Thyroid gland (tissue), 4 donors: ENCODE measurements at regions not wholly inside any gene's neighbourhood (a gene's known extent, or its start where the extent isn't known, plus 50 kb on each side); places are given as distances from the start of the nearest gene placed in this dataset.

Experiments used
- DNase-seq, 2 donors: peaks; one replicate each; pipeline ENCODE4 v3.0.0-alpha.2; 2019
- H3K27ac ChIP-seq, 3 donors: fragments of 200-600 bp; sonication (generic); 1 replicate in 2 of 3; 2 replicates in 1 of 3; pipeline ENCODE4 v1.5.1; 2016 to 2019; ENCODE audit warnings: mild to moderate bottlenecking in 1 of 3, moderate library complexity in 1 of 3
- H3K27me3 ChIP-seq: fragments of 200-600 bp; sonication (generic); one replicate; pipeline ENCODE4 v1.5.1; 2019
- H3K36me3 ChIP-seq, 2 donors: fragments of 200-600 bp; sonication (generic); one replicate each; pipeline ENCODE4 v1.5.1; 2016 to 2019
- H3K4me1 ChIP-seq, 2 donors: fragments of 200-600 bp; sonication (generic); one replicate each; pipeline ENCODE4 v1.5.1; 2017 to 2019
- H3K4me3 ChIP-seq, 3 donors: fragments of 200-600 bp; sonication (generic); replicated peaks in 1 of 3; 1 replicate in 2 of 3; 2 replicates in 1 of 3; pipeline ENCODE4 v1.5.1; 2016; ENCODE audit warnings: mild to moderate bottlenecking in 1 of 3
- H3K9me3 ChIP-seq: fragments of 200-600 bp; sonication (generic); one replicate; pipeline ENCODE4 v1.5.1; 2017
- POLR2A ChIP-seq, 2 donors: fragments of 450-650 bp; IDR thresholded peaks; one replicate each; pipeline ENCODE4 v1.6.1; 2017; ENCODE audit warnings: antibody characterized with exemption in 2 of 2, mild to moderate bottlenecking in 2 of 2, moderate library complexity in 1 of 2
- WGBS, 2 donors: methylation state at CpG; one replicate each; pipeline ENCODE4 v1.1.5; 2017; 5-methylcytosine and 5-hydroxymethylcytosine counted together
- intact Hi-C: fragments of 100-400 bp; cut with DNase I; formaldehyde crosslinking; loops from one replicate; pipeline ENCODE4 v1.15.1; 2023
- TF ChIP-seq, protein P1 (sequence below), 6 experiments: fragments of 200-600 bp in 3 of 6; fragments of 450-650 bp in 3 of 6; sonication (generic) in 3 of 6; IDR thresholded peaks; one replicate each; pipeline ENCODE4 v1.5.1; 2016 to 2019; ENCODE audit warnings: antibody characterized with exemption in 6 of 6, mild to moderate bottlenecking in 2 of 6, inconsistent platforms in 1 of 6, moderate library complexity in 1 of 6

DNA sequence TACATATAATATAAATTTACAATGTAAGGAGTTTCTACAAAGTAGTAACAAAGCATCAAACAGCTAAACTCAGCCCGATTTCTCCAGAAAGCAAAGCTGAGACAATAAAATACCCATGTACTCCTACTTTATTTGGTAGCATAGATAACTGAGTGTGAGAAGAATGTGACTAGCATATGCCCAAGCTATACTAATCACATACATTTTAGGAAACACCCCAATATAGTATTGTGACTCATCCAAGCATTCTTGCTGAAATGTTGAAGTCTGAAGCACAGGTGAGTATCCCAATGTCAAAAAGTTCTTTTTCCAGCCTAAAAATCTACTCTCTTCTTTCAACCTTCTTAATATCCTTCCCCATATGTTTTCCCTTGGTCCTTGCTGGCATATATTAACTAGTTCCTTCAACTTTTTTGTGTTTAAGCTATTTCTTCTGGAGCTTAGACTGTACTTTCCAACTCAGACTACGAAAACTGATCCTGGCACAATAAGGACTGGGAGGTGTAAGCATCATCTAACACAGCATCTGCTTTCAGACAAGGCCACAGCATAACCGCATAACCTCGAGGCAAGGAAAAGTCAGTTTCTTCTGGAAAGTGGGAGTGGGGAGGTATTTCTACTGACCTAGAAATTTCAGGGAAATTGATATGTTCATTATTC lies 163.0 kb upstream of the RNPC3 start:
- intact Hi-C loops = no loop called here
- TF ChIP-seq, protein P1, sequence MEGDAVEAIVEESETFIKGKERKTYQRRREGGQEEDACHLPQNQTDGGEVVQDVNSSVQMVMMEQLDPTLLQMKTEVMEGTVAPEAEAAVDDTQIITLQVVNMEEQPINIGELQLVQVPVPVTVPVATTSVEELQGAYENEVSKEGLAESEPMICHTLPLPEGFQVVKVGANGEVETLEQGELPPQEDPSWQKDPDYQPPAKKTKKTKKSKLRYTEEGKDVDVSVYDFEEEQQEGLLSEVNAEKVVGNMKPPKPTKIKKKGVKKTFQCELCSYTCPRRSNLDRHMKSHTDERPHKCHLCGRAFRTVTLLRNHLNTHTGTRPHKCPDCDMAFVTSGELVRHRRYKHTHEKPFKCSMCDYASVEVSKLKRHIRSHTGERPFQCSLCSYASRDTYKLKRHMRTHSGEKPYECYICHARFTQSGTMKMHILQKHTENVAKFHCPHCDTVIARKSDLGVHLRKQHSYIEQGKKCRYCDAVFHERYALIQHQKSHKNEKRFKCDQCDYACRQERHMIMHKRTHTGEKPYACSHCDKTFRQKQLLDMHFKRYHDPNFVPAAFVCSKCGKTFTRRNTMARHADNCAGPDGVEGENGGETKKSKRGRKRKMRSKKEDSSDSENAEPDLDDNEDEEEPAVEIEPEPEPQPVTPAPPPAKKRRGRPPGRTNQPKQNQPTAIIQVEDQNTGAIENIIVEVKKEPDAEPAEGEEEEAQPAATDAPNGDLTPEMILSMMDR (IDR thresholded peaks at IDR 0.05) = no peak
- no peak overlapping the region for H3K27ac ChIP-seq
- WGBS, 2 donors = 87 to 92% methylated on average over 4 of the region's 4 CpGs
- no peaks in the 10 kb centered on the region for H3K9me3 ChIP-seq
- H3K4me3 ChIP-seq = no peak overlapping the region
- DNase-seq = no peak
- H3K4me1 ChIP-seq = no peaks in the 10 kb centered on the region
- H3K36me3 ChIP-seq = no peaks in the 10 kb centered on the region
- H3K27me3 ChIP-seq = no peaks in the 10 kb centered on the region

DNA sequence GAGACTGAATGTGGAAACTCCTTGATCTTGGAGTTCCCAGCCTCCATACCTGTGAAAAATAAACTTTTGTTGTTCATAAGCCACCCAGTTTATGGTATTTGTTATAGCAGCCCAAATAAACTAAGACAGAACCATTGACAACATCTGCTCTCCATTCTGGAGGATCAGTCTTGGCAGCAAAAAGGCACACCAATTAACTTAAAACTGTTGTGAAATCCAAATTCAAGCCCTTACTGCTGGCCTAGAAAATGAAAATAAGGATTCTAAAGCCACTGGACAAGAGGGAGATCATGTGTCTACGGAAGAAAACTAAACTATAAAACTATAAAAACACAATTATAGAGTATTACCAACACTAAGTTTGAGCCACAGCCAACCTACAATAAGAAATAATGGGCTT lies 172.1 kb upstream of the RNPC3 start:
- Histone ChIP-seq H3K27ac (no peak overlapping the region), H3K9me3 (no peaks in the 10 kb centered on the region), H3K4me3 (no peak overlapping the region), H3K4me1 (no peaks in the 10 kb centered on the region), H3K27me3 (no peaks in the 10 kb centered on the region), H3K36me3 (no peaks in the 10 kb centered on the region)
- TF ChIP-seq POLR2A (IDR thresholded peaks at IDR 0.05) = no peak
- TF ChIP-seq, protein P1 (IDR thresholded peaks at IDR 0.05) = no peak
- no peak for DNase-seq
- intact Hi-C loops = no loop called here
- WGBS, 2 donors = 74 to 79% methylated on average over 1 of the region's 1 CpG

DNA sequence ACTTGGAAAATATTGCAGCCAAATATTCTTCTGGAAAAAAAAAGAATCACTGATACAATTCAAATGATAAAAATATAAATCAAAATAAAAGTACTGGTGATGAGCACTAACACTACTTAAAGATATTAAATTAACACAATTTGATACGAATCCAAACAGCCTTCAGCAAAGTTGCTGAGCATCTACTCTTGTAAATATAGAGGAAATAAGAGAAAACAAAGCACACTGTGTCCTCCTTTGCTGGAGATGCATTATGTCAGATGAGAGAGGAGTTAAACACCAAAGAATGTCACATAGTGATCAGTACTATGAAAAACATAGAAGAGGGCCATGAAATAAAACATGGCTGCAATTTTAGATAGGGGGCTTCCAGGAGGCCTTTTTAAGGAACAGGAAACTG lies 177.4 kb upstream of the RNPC3 start:
- Histone ChIP-seq H3K27ac (no peak overlapping the region), H3K4me3 (no peak overlapping the region), H3K9me3 (no peaks in the 10 kb centered on the region), H3K36me3 (no peaks in the 10 kb centered on the region), H3K27me3 (no peaks in the 10 kb centered on the region), H3K4me1 (no peaks in the 10 kb centered on the region)
- TF ChIP-seq, protein P1 (IDR thresholded peaks at IDR 0.05) = no peak
- TF ChIP-seq POLR2A (IDR thresholded peaks at IDR 0.05) = no peak
- intact Hi-C loops = no loop called here
- DNase-seq = no peak
- 56 to 70% methylated on average over 1 of the region's 1 CpG for WGBS, 2 donors

DNA sequence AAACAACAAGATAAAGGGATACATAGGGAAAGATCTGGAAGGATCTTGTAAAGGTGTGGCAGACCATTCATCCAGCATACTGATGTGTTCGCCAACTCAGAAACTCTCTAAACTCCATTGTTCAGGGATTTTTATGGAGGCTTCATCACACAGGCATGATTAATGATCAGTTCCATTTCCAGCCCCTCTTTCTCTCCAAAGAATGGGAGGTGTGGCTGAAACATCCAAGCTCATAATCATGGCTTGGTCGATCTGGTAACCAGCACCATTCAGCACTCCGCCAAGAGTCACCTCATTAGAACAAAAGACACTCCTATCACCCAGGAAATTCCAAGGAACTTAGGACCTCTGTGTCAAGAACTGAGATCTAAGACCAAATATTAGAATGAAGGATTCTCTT lies 180.6 kb upstream of the RNPC3 start:
- 93 to 96% methylated on average over 3 of the region's 3 CpGs for WGBS, 2 donors
- intact Hi-C loops = no loop called here
- Histone ChIP-seq H3K27ac (no peak overlapping the region), H3K36me3 (no peaks in the 10 kb centered on the region), H3K9me3 (no peaks in the 10 kb centered on the region), H3K4me1 (no peaks in the 10 kb centered on the region), H3K27me3 (no peaks in the 10 kb centered on the region), H3K4me3 (no peak overlapping the region)
- DNase-seq = no peak
- TF ChIP-seq, protein P1 (IDR thresholded peaks at IDR 0.05) = no peak
- TF ChIP-seq POLR2A (IDR thresholded peaks at IDR 0.05) = no peak

DNA sequence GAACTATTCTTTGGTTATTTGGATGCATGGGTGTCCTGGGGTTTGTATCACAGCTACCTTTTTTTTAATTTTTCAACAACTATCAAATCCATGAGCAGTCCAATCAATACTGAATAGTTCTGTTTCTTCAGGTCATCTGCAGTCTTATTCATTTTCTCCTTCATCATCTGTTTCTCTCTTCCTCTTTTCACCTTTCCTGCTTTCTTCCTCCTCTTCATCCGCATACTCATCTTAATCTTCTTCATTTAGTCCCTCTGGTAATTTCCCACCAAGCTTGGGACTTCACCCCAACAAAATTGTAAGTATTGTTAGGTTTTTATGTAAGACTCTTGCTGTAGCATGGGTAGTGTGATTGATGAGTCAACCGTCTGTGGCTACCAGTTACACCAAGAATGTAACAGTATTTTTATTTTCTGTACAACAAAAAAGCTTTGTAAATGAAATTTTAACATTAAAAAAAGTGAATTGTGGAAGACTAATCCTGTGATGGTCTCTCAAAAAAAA lies 184.1 kb upstream of the RNPC3 start:
- WGBS, 2 donors = 92 to 93% methylated on average over 2 of the region's 2 CpGs

More for the DNA sequence above, 184.1 kb upstream of the RNPC3 start:
- Histone ChIP-seq H3K4me3 (no peak overlapping the region), H3K4me1 (peaks cover 0 to 7% of the 10 kb centered on the region in 2 donors), H3K9me3 (no peaks in the 10 kb centered on the region), H3K27me3 (no peaks in the 10 kb centered on the region), H3K36me3 (no peaks in the 10 kb centered on the region), H3K27ac (no peak overlapping the region)
- no peak for DNase-seq
- intact Hi-C loops = no loop called here
- TF ChIP-seq POLR2A (IDR thresholded peaks at IDR 0.05) = no peak
- TF ChIP-seq, protein P1 (IDR thresholded peaks at IDR 0.05) = no peak
